GM12874 (cell line): ENCODE measurements at regions not wholly inside any gene's neighbourhood (a gene's known extent, or its start where the extent isn't known, plus 50 kb on each side); places are given as distances from the start of the nearest gene placed in this dataset.

Experiments
- CTCF ChIP-seq: IDR thresholded peaks from 2 replicates; pipeline ENCODE4 v1.5.1; 2011; ENCODE audit warnings: low read depth, mild to moderate bottlenecking, control low read depth, low read length, moderate library complexity; ENCODE audit not compliant: insufficient read depth

GRCh38 chr5:12217039-12217438 lies 312.8 kb upstream of the CTNND2 start:
- no peak for TF ChIP-seq CTCF

GRCh38 chr5:12214267-12215015 lies 310.2 kb upstream of the CTNND2 start:
- no peak for TF ChIP-seq CTCF

- TF ChIP-seq CTCF = no peak
Measured at GRCh38 chr5:12208366-12209100, 304.3 kb upstream of the CTNND2 start.

- TF ChIP-seq CTCF = no peak
Measured at GRCh38 chr5:12204761-12205160, 300.5 kb upstream of the CTNND2 start.

GRCh38 chr5:12193536-12193935 lies 289.3 kb upstream of the CTNND2 start:
- TF ChIP-seq CTCF = no peak

- no peak for TF ChIP-seq CTCF
Measured at GRCh38 chr5:12183003-12183402, 278.8 kb upstream of the CTNND2 start.

GRCh38 chr5:12177851-12178250 lies 273.6 kb upstream of the CTNND2 start:
- no peak for TF ChIP-seq CTCF
